Sigmoid colon (tissue), 6 donors: ENCODE measurements at regions not wholly inside any gene's neighbourhood (a gene's known extent, or its start where the extent isn't known, plus 50 kb on each side); places are given as distances from the start of the nearest gene placed in this dataset.

Source experiments
- DNase-seq: peaks from one replicate; pipeline ENCODE4 v3.0.0-alpha.2; 2019
- H3K27ac ChIP-seq, 4 donors: fragments of 200-600 bp; sonication (generic); one replicate each; pipeline ENCODE4 v1.5.1; 2016 to 2019; ENCODE audit warnings: mild to moderate bottlenecking in 1 of 4
- H3K27me3 ChIP-seq, 3 donors: fragments of 200-600 bp; sonication (generic); one replicate each; pipeline ENCODE4 v1.5.1; 2019; ENCODE audit warnings: mild to moderate bottlenecking in 1 of 3
- H3K36me3 ChIP-seq, 4 donors: fragments of 200-600 bp; sonication (generic); one replicate each; pipeline ENCODE4 v1.5.1; 2016 to 2019
- H3K4me1 ChIP-seq, 4 donors: fragments of 200-600 bp; sonication (generic); one replicate each; pipeline ENCODE4 v1.5.1; 2017 to 2019
- H3K4me3 ChIP-seq, 4 donors: fragments of 200-600 bp; sonication (generic); one replicate each; pipeline ENCODE4 v1.5.1; 2017 to 2019; ENCODE audit warnings: mild to moderate bottlenecking in 2 of 4, moderate library complexity in 1 of 4
- H3K9me3 ChIP-seq, 4 donors: fragments of 200-600 bp in 3 of 4; sonication (generic) in 3 of 4; one replicate each; pipeline versions ENCODE4 v1.5.1 to v1.6.1; 2013 to 2019
- EP300 ChIP-seq, 4 donors: sonication (generic); formaldehyde crosslinking; IDR thresholded peaks; one replicate each; pipeline ENCODE4 v1.6.1; 2017; ENCODE audit warnings: antibody characterized with exemption in 4 of 4
- POLR2A ChIP-seq, 2 donors: fragments of 450-650 bp; IDR thresholded peaks; one replicate each; pipeline ENCODE4 v1.6.1; 2016; ENCODE audit warnings: antibody characterized with exemption in 2 of 2, mild to moderate bottlenecking in 2 of 2, moderate library complexity in 2 of 2
- POLR2AphosphoS5 ChIP-seq, 4 donors: sonication (generic); formaldehyde crosslinking; IDR thresholded peaks; one replicate each; pipeline ENCODE4 v1.6.1; 2017; ENCODE audit warnings: antibody characterized with exemption in 4 of 4
- WGBS, 2 donors: extraction: QIAGEN DNeasy Blood & Tissue Kit; methylation state at CpG; one replicate each; pipeline ENCODE4 v1.1.7; 2013; 5-methylcytosine and 5-hydroxymethylcytosine counted together
- intact Hi-C: fragments of 100-400 bp; cut with DNase I; formaldehyde crosslinking; loops from one replicate; pipeline ENCODE4 v1.15.1; 2023
- TF ChIP-seq, protein P1 (sequence below), 4 experiments: fragments of 450-650 bp in 3 of 4; fragments of 200-600 bp in 1 of 4; IDR thresholded peaks; one replicate each; pipeline ENCODE4 v1.5.1; 2016 to 2019; ENCODE audit warnings: antibody characterized with exemption in 4 of 4, mild to moderate bottlenecking in 3 of 4, moderate library complexity in 2 of 4
- donor health status: healthy with polysubstance abuse.
- donor health status: healthy.

- H3K9me3 ChIP-seq, result no peaks in the 10 kb centered on the region
- H3K36me3 ChIP-seq, result no peaks in the 10 kb centered on the region
- peaks cover 0 to 68% (median 56%) of the 10 kb centered on the region in 4 donors for H3K4me1 ChIP-seq
- H3K27me3 ChIP-seq, result no peaks in the 10 kb centered on the region
- intact Hi-C loops, result loop anchor here (1.0 to 10.0 kb wide), 2 partner anchors 85 to 276 kb away; partner anchors contain the start of gene RNPEP
- WGBS, 2 donors, result 82 to 92% methylated on average over 5 of the region's 5 CpGs
- peak overlapping the region in 2 of 4 donors; percentile 9 to 96 for H3K27ac ChIP-seq
- H3K4me3 ChIP-seq, result no peak overlapping the region
- TF ChIP-seq EP300 (IDR thresholded peaks at IDR 0.05) (no peak), POLR2A (IDR thresholded peaks at IDR 0.05) (no peak), POLR2AphosphoS5 (IDR thresholded peaks at IDR 0.05) (no peak)
- TF ChIP-seq, protein P1, sequence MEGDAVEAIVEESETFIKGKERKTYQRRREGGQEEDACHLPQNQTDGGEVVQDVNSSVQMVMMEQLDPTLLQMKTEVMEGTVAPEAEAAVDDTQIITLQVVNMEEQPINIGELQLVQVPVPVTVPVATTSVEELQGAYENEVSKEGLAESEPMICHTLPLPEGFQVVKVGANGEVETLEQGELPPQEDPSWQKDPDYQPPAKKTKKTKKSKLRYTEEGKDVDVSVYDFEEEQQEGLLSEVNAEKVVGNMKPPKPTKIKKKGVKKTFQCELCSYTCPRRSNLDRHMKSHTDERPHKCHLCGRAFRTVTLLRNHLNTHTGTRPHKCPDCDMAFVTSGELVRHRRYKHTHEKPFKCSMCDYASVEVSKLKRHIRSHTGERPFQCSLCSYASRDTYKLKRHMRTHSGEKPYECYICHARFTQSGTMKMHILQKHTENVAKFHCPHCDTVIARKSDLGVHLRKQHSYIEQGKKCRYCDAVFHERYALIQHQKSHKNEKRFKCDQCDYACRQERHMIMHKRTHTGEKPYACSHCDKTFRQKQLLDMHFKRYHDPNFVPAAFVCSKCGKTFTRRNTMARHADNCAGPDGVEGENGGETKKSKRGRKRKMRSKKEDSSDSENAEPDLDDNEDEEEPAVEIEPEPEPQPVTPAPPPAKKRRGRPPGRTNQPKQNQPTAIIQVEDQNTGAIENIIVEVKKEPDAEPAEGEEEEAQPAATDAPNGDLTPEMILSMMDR (IDR thresholded peaks at IDR 0.05), result no peak
- peak; percentile 52 for DNase-seq
These were observed 120.3 kb upstream of the IPO9 start for GRCh38 chr1:201708691-201709090.

- TF ChIP-seq POLR2AphosphoS5 (IDR thresholded peaks at IDR 0.05) (no peak), POLR2A (IDR thresholded peaks at IDR 0.05) (no peak), EP300 (IDR thresholded peaks at IDR 0.05) (no peak)
- TF ChIP-seq, protein P1 (IDR thresholded peaks at IDR 0.05), result peak; percentile 93 to 97 (median 94)
- H3K27me3 ChIP-seq, result no peaks in the 10 kb centered on the region
- DNase-seq, result peak; percentile 90
- 43 to 58% methylated on average over 4 of the region's 4 CpGs for WGBS, 2 donors
- peaks cover 0 to 73% (median 57%) of the 10 kb centered on the region in 4 donors for H3K4me1 ChIP-seq
- H3K36me3 ChIP-seq, result no peaks in the 10 kb centered on the region
- H3K9me3 ChIP-seq, result no peaks in the 10 kb centered on the region
- no peak overlapping the region for H3K4me3 ChIP-seq
- H3K27ac ChIP-seq, result peak overlapping the region in 3 of 4 donors; percentile 36 to 96 (median 84)
- intact Hi-C loops, result loop anchor here (1.0 to 10.0 kb wide), 3 partner anchors 84 to 275 kb away; partner anchors contain the start of genes PHLDA3 and RNPEP
These were observed 119.2 kb upstream of the IPO9 start for GRCh38 chr1:201709564-201710295.

DNA sequence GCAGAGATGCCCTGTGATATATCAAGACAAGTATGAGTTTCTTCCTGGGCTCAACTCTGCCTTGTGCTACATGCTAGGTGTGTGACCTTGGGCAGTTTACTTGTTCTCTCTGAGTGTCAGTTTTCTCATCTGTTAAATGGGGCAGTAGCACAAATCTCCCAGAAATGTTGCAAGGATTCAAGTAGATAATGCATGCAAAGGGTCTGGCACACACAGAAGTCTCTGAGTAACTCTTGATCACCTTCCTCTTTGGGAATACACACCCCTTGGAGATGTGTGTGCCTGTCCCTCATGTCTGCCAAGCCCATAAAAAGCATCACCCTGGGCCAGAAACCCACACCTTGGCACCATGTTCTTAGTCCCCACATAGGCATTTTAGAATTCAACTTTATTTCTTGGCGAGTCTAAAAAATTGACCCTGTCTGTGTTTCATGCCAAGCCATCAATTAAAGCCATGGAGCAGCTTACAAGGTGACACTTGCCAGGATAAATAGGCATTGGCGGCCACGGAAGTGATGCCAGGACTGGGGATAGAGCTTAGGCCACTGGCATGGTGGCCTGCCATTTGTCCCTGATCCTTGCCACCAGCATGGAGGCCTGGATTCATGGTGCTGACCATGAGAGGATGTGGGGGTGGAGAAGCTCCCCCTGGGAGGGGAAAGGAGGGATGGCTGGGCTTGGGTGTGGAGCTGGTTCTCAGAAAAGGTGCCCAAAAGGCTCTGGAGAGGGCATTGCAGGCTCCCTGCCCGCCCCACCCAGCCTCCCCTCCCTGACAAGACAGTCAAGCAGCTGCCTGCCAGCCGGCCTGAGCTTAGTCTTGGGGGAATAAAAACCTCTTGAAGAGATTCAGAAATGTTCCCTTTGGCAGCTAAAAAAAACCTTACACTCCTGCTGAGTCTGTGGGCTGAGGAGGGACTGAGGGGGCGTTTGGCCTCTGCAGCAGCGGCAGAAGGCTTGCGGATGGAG, 118.0 kb upstream of the IPO9 start:
- 80 to 87% methylated on average over 8 of the region's 8 CpGs for WGBS, 2 donors
- DNase-seq, result peak; percentile 68
- intact Hi-C loops, result loop anchor here (10.0 kb wide), 1 partner anchor 246 kb away; the partner anchor contains the start of gene PHLDA3
- no peaks in the 10 kb centered on the region for H3K9me3 ChIP-seq
- peaks cover 0 to 85% (median 69%) of the 10 kb centered on the region in 4 donors for H3K4me1 ChIP-seq
- no peaks in the 10 kb centered on the region for H3K27me3 ChIP-seq
- no peak overlapping the region for H3K4me3 ChIP-seq
- TF ChIP-seq EP300 (IDR thresholded peaks at IDR 0.05) (no peak), POLR2AphosphoS5 (IDR thresholded peaks at IDR 0.05) (no peak), POLR2A (IDR thresholded peaks at IDR 0.05) (no peak)
- TF ChIP-seq, protein P1 (IDR thresholded peaks at IDR 0.05), result no peak
- H3K27ac ChIP-seq, result peak overlapping the region; percentile 84 to 96 (median 90)
- no peaks in the 10 kb centered on the region for H3K36me3 ChIP-seq

- peak; percentile 78 for DNase-seq
- Histone ChIP-seq H3K27me3 (no peaks in the 10 kb centered on the region), H3K27ac (peak overlapping the region; percentile 84 to 96 (median 90)), H3K4me3 (no peak overlapping the region), H3K4me1 (peaks cover 0 to 94% (median 75%) of the 10 kb centered on the region in 4 donors), H3K9me3 (no peaks in the 10 kb centered on the region), H3K36me3 (peaks cover 0 to 4% (median 0%) of the 10 kb centered on the region in 4 donors)
- TF ChIP-seq, protein P1 (IDR thresholded peaks at IDR 0.05), result no peak
- TF ChIP-seq EP300 (IDR thresholded peaks at IDR 0.05) (no peak), POLR2AphosphoS5 (IDR thresholded peaks at IDR 0.05) (no peak), POLR2A (IDR thresholded peaks at IDR 0.05) (no peak)
- 80 to 84% methylated on average over 2 of the region's 2 CpGs for WGBS, 2 donors
- intact Hi-C loops, result loop anchor here (10.0 kb wide), 1 partner anchor 247 kb away; the partner anchor contains the start of gene PHLDA3
These were observed 117.1 kb upstream of the IPO9 start for GRCh38 chr1:201711811-201712210.
